ENCODE measurements at regions not wholly inside any gene's neighbourhood (a gene's known extent, or its start where the extent isn't known, plus 50 kb on each side); places are given as distances from the start of the nearest gene placed in this dataset.

- H3K4me3 ChIP-seq (ENCODE audit: low read length) = no peak overlapping the region
- no peaks in the 10 kb centered on the region for H3K4me1 ChIP-seq (ENCODE audit: control insufficient read depth, insufficient read depth, low read length)
- no peak overlapping the region for H3K27ac ChIP-seq (ENCODE audit: low read length)
- H3K27me3 ChIP-seq (ENCODE audit: control insufficient read depth, insufficient read depth, low read length) = no peaks in the 10 kb centered on the region
- WGBS (ENCODE audit: insufficient coverage, insufficient read length) = no CpG with 5 or more reads among the region's 4 CpGs
- DNase-seq (ENCODE audit: low read depth, low spot score) = no peak
- no peaks in the 10 kb centered on the region for H3K36me3 ChIP-seq (ENCODE audit: control insufficient read depth, insufficient read depth, low read length)
- no peaks in the 10 kb centered on the region for H3K9me3 ChIP-seq (ENCODE audit: control insufficient read depth, insufficient read depth, low read length)
These were observed 85.1 kb upstream of the CARD18 start for GRCh38 chr11:105224482-105225253.

GRCh38 chr11:105220121-105220520, 80.6 kb upstream of the CARD18 start:
- Histone ChIP-seq H3K27ac (ENCODE audit: low read length) (no peak overlapping the region), H3K9me3 (ENCODE audit: control insufficient read depth, insufficient read depth, low read length) (no peaks in the 10 kb centered on the region), H3K27me3 (ENCODE audit: control insufficient read depth, insufficient read depth, low read length) (no peaks in the 10 kb centered on the region), H3K36me3 (ENCODE audit: control insufficient read depth, insufficient read depth, low read length) (no peaks in the 10 kb centered on the region), H3K4me1 (ENCODE audit: control insufficient read depth, insufficient read depth, low read length) (no peaks in the 10 kb centered on the region), H3K4me3 (ENCODE audit: low read length) (no peak overlapping the region)
- no CpG with 5 or more reads among the region's 5 CpGs for WGBS (ENCODE audit: insufficient coverage, insufficient read length)
- no peak for DNase-seq (ENCODE audit: low read depth, low spot score)

- H3K27ac ChIP-seq (ENCODE audit: low read length) = no peak overlapping the region
These were observed 80.1 kb upstream of the CARD18 start for GRCh38 chr11:105219670-105220069.

GRCh38 chr11:105219269-105219668, 79.7 kb upstream of the CARD18 start:
- Histone ChIP-seq H3K9me3 (ENCODE audit: control insufficient read depth, insufficient read depth, low read length) (no peaks in the 10 kb centered on the region), H3K4me3 (ENCODE audit: low read length) (no peak overlapping the region), H3K27me3 (ENCODE audit: control insufficient read depth, insufficient read depth, low read length) (no peaks in the 10 kb centered on the region), H3K36me3 (ENCODE audit: control insufficient read depth, insufficient read depth, low read length) (no peaks in the 10 kb centered on the region), H3K27ac (ENCODE audit: low read length) (no peak overlapping the region), H3K4me1 (ENCODE audit: control insufficient read depth, insufficient read depth, low read length) (no peaks in the 10 kb centered on the region)
- DNase-seq (ENCODE audit: low read depth, low spot score) = no peak
- no CpG with 5 or more reads among the region's 10 CpGs for WGBS (ENCODE audit: insufficient coverage, insufficient read length)

More at GRCh38 chr11:105219670-105220069, 80.1 kb upstream of the CARD18 start:
- Histone ChIP-seq H3K9me3 (ENCODE audit: control insufficient read depth, insufficient read depth, low read length) (no peaks in the 10 kb centered on the region), H3K36me3 (ENCODE audit: control insufficient read depth, insufficient read depth, low read length) (no peaks in the 10 kb centered on the region), H3K4me1 (ENCODE audit: control insufficient read depth, insufficient read depth, low read length) (no peaks in the 10 kb centered on the region), H3K4me3 (ENCODE audit: low read length) (no peak overlapping the region), H3K27me3 (ENCODE audit: control insufficient read depth, insufficient read depth, low read length) (no peaks in the 10 kb centered on the region)
- WGBS (ENCODE audit: insufficient coverage, insufficient read length) = no CpG with 5 or more reads among the region's 7 CpGs
- no peak for DNase-seq (ENCODE audit: low read depth, low spot score)

- Histone ChIP-seq H3K27me3 (ENCODE audit: control insufficient read depth, insufficient read depth, low read length) (no peaks in the 10 kb centered on the region), H3K4me3 (ENCODE audit: low read length) (no peak overlapping the region), H3K36me3 (ENCODE audit: control insufficient read depth, insufficient read depth, low read length) (no peaks in the 10 kb centered on the region), H3K9me3 (ENCODE audit: control insufficient read depth, insufficient read depth, low read length) (no peaks in the 10 kb centered on the region), H3K27ac (ENCODE audit: low read length) (no peak overlapping the region), H3K4me1 (ENCODE audit: control insufficient read depth, insufficient read depth, low read length) (no peaks in the 10 kb centered on the region)
- no CpG with 5 or more reads among the region's 1 CpG for WGBS (ENCODE audit: insufficient coverage, insufficient read length)
- DNase-seq (ENCODE audit: low read depth, low spot score) = no peak
These were observed 76.0 kb upstream of the CARD18 start for GRCh38 chr11:105215528-105215927.

GRCh38 chr11:105211806-105212554, 72.4 kb upstream of the CARD18 start:
- H3K27ac ChIP-seq (ENCODE audit: low read length) = no peak overlapping the region
- no CpG with 5 or more reads among the region's 5 CpGs for WGBS (ENCODE audit: insufficient coverage, insufficient read length)
- H3K9me3 ChIP-seq (ENCODE audit: control insufficient read depth, insufficient read depth, low read length) = no peaks in the 10 kb centered on the region
- no peak for DNase-seq (ENCODE audit: low read depth, low spot score)
- H3K4me1 ChIP-seq (ENCODE audit: control insufficient read depth, insufficient read depth, low read length) = no peaks in the 10 kb centered on the region
- H3K36me3 ChIP-seq (ENCODE audit: control insufficient read depth, insufficient read depth, low read length) = no peaks in the 10 kb centered on the region
- H3K4me3 ChIP-seq (ENCODE audit: low read length) = no peak overlapping the region
- H3K27me3 ChIP-seq (ENCODE audit: control insufficient read depth, insufficient read depth, low read length) = no peaks in the 10 kb centered on the region

GRCh38 chr11:105208019-105208418, 68.5 kb upstream of the CARD18 start:
- Histone ChIP-seq H3K4me3 (ENCODE audit: low read length) (no peak overlapping the region), H3K27me3 (ENCODE audit: control insufficient read depth, insufficient read depth, low read length) (no peaks in the 10 kb centered on the region), H3K36me3 (ENCODE audit: control insufficient read depth, insufficient read depth, low read length) (no peaks in the 10 kb centered on the region), H3K9me3 (ENCODE audit: control insufficient read depth, insufficient read depth, low read length) (no peaks in the 10 kb centered on the region), H3K27ac (ENCODE audit: low read length) (no peak overlapping the region), H3K4me1 (ENCODE audit: control insufficient read depth, insufficient read depth, low read length) (no peaks in the 10 kb centered on the region)
- WGBS (ENCODE audit: insufficient coverage, insufficient read length) = no CpG with 5 or more reads among the region's 4 CpGs
- DNase-seq (ENCODE audit: low read depth, low spot score) = no peak

GRCh38 chr11:105206633-105207032, 67.1 kb upstream of the CARD18 start:
- H3K4me1 ChIP-seq (ENCODE audit: control insufficient read depth, insufficient read depth, low read length) = no peaks in the 10 kb centered on the region
- H3K27me3 ChIP-seq (ENCODE audit: control insufficient read depth, insufficient read depth, low read length) = no peaks in the 10 kb centered on the region
- no CpG with 5 or more reads among the region's 4 CpGs for WGBS (ENCODE audit: insufficient coverage, insufficient read length)
- no peaks in the 10 kb centered on the region for H3K9me3 ChIP-seq (ENCODE audit: control insufficient read depth, insufficient read depth, low read length)
- no peak overlapping the region for H3K27ac ChIP-seq (ENCODE audit: low read length)
- H3K36me3 ChIP-seq (ENCODE audit: control insufficient read depth, insufficient read depth, low read length) = no peaks in the 10 kb centered on the region
- H3K4me3 ChIP-seq (ENCODE audit: low read length) = no peak overlapping the region
- DNase-seq (ENCODE audit: low read depth, low spot score) = no peak

GRCh38 chr11:105204636-105205035, 65.1 kb upstream of the CARD18 start:
- no peak overlapping the region for H3K27ac ChIP-seq (ENCODE audit: low read length)
- no peaks in the 10 kb centered on the region for H3K4me1 ChIP-seq (ENCODE audit: control insufficient read depth, insufficient read depth, low read length)
- no peak overlapping the region for H3K4me3 ChIP-seq (ENCODE audit: low read length)
- no peaks in the 10 kb centered on the region for H3K36me3 ChIP-seq (ENCODE audit: control insufficient read depth, insufficient read depth, low read length)
- H3K27me3 ChIP-seq (ENCODE audit: control insufficient read depth, insufficient read depth, low read length) = no peaks in the 10 kb centered on the region
- no peak for DNase-seq (ENCODE audit: low read depth, low spot score)
- H3K9me3 ChIP-seq (ENCODE audit: control insufficient read depth, insufficient read depth, low read length) = no peaks in the 10 kb centered on the region

GRCh38 chr11:105203569-105204240, 64.1 kb upstream of the CARD18 start:
- Histone ChIP-seq H3K4me1 (ENCODE audit: control insufficient read depth, insufficient read depth, low read length) (no peaks in the 10 kb centered on the region), H3K4me3 (ENCODE audit: low read length) (no peak overlapping the region), H3K27ac (ENCODE audit: low read length) (no peak overlapping the region), H3K27me3 (ENCODE audit: control insufficient read depth, insufficient read depth, low read length) (no peaks in the 10 kb centered on the region), H3K36me3 (ENCODE audit: control insufficient read depth, insufficient read depth, low read length) (no peaks in the 10 kb centered on the region), H3K9me3 (ENCODE audit: control insufficient read depth, insufficient read depth, low read length) (no peaks in the 10 kb centered on the region)
- no CpG with 5 or more reads among the region's 2 CpGs for WGBS (ENCODE audit: insufficient coverage, insufficient read length)
- no peak for DNase-seq (ENCODE audit: low read depth, low spot score)

All from iPS DF 6.9 (cell line).